Activated CD4-positive, alpha-beta T cell treated with anti-CD3 and anti-CD28 coated beads, Interleukin-2, Interleukin-4, amounts not matched to agents 100 ng/mL and 50 ng/mL, durations not matched to agents 16 hours and 8 hours (primary cell): ENCODE measurements at regions not wholly inside any gene's neighbourhood (a gene's known extent, or its start where the extent isn't known, plus 50 kb on each side); places are given as distances from the start of the nearest gene placed in this dataset.
"Not testable (repeated sequence)": the region's sequence is repeated elsewhere in the genome, so short reads cannot be mapped to it uniquely, and the experiment has no call there.

ENCODE experiments used
- DNase-seq: peaks from one replicate; pipeline ENCODE4 v3.0.0-alpha.2; 2020; ENCODE audit warnings: low spot score

DNA sequence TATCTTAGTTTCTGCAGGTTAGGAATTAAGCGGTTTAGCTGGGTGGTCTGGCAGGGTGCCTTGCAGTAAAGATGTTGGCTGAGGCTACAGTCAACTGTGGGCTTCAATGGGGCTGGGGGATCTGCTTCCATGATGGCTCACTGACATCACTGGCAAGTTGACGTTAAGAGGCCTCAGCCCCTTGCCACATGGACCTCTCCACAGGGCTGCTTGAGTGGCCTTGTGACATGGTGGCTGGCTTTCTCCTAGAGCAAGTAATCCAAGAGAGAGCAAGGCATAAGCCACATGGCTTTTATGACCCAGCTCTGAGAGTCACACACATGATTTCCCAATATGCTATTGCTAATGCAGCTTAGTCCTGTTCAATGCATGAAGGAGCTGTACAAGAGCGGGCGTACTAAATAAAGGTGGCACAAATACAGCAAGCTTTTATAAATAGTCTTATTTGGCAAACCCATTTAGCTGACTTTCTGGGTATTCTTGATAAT is 109.1 kb downstream of the SEPTIN7 start:
- DNase-seq, result no peak

DNA sequence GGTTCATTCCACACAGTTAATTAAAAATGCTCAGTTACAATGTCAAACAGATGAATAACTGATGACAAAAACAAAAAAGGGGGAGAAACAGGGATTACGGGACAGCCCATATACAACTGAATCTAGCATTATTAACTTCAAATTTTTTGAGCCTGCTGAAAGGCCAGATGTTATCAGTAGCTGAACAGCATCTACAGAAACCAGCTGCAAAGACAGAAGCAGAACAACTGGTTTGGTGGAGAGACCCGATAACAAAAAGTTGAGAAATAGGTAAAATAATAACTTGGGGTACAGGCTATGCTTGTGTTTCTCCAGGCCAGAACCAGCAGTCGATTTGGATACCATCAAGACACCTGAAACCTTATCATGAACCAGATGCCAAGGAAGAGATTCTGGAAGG is 109.8 kb downstream of the SEPTIN7 start:
- not testable (repeated sequence) for DNase-seq

DNA sequence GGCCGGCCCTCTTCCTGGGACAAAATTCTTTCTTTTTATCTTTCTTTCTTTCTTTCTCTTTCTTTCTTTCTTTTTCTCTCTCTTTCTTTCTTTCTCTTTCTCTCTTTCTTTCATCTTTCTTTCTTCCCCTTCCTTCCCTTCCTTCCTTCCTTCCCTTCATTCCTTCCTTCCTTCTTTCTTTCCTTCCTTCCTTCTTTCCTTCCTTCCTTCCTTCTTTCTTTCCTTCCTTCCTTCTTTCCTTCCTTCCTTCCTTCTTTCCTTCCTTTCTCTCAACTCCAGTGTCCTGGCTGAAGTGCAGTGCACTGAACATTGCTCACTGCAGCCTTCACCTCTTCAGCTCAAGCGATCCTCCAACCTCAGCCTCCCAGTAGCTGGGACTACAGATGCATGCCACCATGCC is 112.5 kb downstream of the SEPTIN7 start:
- not testable (repeated sequence) for DNase-seq

DNA sequence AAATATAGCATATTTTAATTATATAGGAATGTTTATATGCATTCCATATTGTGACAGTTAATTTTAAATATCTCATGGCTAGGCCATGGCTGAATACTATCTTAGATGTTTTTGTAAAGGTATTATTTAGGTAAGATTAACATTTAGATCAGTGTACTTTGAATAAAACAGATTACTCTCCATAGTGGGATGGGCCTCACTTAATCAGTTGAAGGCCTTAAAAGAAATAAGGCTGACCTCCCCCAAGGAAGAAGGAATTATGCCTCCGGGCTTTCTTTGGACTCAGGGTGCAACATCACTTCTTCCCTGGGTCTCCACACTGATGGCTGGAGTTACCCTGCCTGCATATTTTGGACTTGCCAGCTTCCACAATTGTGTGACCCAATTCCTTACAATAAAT is 113.4 kb downstream of the SEPTIN7 start:
- DNase-seq, result not testable (repeated sequence)

DNA sequence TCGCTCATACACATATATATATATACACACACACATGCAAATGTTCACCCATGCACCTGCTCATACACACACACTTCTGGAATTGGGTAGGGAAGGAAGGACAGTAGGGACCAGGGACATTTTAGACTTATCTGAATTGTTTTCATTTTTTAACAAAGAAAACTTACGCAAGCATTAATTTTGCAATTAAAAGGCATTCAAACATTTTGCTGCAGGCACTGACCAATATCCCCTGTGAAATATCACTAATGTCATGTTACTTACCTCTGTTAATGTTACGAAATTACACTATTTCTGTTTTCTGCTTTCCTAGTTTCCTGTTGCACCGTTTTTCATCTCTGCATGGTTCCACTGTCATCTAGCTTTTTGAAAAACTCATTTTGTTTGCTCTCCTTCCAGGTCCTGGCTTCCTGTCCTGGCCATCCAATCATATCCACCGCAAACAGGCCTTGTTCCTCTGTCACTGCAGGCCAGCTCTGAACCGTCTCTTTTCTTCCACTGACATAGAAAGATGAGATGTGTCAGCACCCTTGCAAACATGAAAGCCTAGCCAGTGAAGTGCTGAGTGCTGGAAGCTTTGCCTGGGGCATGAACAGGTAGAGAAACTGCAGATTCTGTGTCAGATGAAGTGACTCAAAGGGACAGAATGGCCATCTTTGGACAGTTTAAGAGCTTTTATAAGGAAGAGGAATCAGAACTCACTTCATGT is 114.5 kb downstream of the SEPTIN7 start:
- not testable (repeated sequence) for DNase-seq

DNA sequence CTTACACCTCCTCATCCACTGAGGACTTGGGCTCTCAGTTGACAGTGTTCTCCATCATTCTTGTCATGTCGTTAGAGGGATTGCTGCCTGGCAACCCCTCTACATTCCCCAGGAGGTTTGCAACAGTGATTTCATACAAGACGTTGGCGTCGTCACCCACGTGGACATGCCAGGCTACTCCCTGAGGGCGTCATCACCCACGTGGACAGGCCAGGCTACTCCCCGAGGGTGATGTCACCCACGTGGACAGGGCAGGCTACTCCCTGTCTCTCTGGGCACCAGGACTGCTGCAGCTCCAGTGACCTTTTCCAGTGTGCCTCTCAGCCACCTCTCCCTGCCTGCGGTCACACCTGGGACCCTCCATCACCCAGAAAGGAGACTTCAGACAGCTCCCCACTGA is 117.4 kb downstream of the SEPTIN7 start:
- not testable (repeated sequence) for DNase-seq

DNA sequence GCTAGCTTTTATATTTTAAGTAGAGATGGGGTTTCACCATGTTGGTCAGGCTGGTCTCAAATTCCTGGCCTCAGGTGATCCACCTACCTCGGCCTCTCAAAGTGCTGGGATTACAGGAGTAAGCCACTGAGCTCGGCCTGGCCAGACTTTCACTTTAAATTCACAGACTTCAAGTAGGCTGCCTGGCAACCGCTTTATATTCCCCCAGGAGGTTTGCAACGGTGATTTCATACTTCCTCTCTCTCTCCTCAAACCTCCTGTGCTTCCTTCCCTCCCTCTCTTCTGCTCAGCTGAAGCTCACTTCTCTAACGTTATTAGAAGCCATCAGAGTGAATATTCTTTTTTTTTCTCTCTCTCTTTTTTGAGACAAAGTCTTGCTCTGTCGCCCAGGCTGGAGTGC is 118.8 kb downstream of the SEPTIN7 start:
- not testable (repeated sequence) for DNase-seq

DNA sequence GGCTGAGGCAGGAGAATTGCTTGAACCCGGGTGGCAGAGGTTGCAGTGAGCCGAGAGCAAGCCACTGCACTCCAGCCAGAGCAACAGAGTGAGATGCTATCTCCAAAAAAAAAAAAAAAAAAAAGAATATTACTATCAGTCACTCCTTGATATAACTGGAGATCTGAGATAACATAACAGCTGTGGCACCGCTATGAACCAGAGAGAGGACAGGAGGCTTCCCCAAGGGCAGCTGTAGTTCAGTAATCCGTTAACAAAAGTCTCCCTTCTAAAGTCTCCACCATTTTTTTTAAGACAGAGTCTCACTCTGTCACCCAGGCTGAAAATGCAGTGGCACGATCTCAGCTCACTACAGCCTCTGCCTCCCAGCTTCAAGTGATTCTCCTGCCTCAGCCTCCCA is 120.5 kb downstream of the SEPTIN7 start:
- DNase-seq, result not testable (repeated sequence)

DNA sequence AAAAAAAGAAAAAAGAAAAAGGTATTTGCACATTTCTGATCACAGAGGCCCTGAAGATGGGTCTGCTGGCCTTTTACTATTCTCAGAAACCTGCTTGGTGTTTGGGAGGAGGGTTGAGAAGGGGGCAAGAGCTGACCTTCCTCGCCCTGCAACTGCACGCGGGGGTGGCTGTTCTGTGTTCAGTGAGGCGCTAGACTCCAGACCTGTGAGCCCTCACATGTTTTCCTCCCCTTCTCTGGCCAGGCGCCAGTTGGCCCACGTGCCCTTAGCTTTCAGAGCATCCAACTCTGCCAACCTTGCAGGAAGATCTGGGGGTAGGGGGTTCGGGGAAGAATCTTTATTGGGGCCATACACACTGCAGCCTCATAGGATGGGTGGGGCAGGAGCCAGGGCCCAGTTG is 123.8 kb downstream of the SEPTIN7 start:
- not testable (repeated sequence) for DNase-seq

DNA sequence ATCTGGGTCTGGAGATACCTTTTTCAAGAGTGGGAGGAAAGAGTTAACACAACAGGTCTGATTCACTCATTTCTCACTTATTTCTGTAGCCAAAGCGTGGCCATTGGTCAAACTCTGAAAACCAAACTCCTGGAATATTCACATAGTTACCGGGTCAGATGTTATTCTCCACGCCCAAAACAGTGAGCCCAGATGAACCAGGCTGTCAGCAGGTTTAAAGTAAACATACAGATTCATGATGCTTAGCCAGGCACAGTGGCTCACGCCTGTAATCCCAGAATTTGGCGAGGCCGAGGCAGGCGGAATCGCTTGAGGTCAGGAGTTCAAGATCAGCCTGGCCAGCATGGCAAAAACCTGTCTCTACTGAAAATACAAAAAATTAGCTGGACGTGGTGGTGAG is 126.1 kb downstream of the SEPTIN7 start:
- DNase-seq, result not testable (repeated sequence)

DNA sequence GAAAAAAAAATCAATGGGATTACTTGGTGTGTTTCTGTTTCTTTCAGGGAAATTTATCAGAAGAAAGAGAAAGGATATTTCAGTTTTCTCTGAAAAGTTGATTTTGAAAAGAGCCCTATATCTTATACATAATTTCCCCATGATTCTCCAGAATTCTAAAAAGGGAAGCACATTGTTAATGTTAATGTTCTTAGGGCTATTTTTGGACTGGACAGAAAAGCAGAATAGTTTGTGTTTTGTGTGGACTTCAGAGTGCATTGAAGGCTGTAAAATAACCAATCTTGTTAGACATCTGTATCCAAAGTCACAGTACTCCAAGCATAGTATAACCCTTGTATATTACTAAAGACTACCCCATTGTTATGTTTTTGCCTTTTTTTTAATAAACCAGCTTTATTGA is 130.3 kb downstream of the SEPTIN7 start:
- DNase-seq, result not testable (repeated sequence)

DNA sequence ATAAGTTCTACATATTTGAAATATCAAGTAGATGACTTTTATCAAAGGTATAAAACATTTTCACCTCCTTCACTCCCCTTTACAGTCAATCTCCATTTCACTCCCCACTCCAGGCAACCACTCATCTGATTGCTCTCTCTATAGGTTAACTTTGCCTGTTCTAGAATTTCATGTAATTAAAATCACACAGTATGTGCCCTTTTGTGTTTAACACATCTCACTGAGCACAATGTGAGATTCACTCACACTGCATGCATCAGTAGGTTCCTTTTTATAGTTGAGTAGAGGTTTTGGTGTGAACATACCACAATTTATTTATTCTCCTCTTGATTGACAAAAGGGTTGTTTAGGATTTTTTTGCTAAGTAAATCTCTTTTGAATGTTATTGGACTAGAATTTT is 130.7 kb downstream of the SEPTIN7 start:
- DNase-seq, result not testable (repeated sequence)

DNA sequence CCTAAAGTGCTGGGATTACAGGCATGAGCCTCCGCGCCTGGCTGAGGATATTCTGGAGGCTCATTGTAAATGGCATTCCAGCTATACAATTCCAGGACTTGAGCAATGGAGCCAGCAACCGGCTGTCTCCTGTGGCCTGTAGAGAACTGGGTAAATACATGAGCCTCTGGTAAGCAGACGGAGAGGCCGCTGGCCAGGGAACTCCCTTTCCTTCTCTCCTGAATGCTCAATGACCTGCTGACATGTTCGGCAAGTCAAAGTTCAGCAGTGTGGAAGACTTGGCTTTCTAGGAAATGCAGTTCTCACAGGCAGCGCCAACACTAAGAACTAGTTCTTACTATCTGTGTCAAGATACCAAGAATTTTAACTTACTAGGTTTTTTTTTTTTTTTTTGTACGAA is 139.8 kb downstream of the SEPTIN7 start:
- not testable (repeated sequence) for DNase-seq

DNA sequence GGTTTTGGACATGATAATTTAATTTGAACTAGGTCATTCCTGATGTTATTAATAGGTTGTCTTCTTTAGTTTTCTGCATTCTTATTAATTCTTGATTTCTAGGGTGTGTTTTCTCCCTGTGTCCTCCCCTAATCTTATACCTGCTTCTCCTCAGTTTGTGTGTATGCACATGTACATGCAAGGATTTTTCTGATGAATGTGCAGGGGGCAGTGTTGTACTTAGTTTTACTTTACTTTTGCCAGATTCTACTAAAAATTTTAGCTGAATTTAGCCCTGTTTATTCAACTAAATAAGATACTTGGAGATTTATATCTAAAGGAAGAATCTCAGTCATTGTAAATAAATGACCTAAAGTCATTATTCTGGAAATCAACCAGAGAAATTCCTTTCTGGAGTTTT is 144.8 kb downstream of the SEPTIN7 start:
- DNase-seq, result not testable (repeated sequence)

DNA sequence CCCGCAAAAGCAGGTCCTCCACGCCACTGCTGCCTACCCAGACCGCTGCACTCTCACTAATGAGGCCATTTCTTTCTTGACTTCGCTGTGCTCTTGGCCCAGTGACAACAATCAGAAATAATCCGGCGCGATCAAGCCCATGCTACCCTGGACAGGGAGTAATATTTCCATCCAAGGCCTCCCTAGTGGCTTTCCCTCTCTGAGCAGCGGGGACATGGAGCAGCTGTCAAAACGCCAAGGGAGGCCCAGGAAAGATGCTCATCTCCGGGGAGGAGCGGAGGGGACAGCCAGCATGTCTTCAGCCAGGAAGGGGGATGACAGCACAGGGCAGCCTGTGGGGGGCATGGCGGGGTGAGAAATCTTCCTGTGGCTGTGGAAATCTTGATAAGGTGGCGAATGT is 154.9 kb downstream of the SEPTIN7 start:
- DNase-seq, result not testable (repeated sequence)

DNA sequence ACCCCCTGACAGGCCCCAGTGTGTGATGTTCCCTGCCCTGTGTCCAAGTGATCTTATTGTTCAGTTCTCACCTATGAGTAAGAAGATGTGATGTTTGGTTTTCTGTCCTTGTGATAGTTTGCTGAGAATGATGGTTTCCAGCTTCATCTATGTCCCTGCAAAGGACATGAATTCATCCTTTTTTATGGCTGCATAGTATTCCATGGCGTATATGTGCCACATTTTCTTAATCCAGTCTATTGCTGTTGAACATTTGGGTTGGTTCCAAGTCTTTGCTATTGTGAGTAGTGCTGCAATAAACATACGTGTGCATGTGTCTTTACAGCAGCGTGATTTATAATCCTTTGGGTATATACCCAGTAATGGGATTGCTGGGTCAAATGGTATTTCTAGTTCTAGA is 156.1 kb downstream of the SEPTIN7 start:
- DNase-seq, result not testable (repeated sequence)

DNA sequence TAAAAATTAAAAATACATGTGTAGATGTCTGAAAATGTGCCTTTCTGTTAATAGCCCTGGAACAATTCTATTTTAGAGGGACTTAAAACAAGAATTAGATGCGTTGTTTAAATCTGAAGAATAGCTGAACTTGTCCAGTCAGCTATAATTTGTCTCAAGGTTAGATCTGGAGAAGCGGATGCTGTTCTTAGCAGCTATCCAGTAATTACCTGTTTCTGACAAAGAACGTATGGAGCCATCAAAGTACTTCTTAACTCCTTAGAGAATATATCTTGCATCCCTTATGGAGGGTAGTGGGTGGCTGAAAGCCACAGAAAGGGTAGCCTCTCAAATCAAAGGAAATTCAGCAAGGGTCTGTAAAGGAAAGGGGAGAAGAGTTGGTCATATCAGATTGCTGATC is 160.4 kb downstream of the SEPTIN7 start:
- DNase-seq, result not testable (repeated sequence)

DNA sequence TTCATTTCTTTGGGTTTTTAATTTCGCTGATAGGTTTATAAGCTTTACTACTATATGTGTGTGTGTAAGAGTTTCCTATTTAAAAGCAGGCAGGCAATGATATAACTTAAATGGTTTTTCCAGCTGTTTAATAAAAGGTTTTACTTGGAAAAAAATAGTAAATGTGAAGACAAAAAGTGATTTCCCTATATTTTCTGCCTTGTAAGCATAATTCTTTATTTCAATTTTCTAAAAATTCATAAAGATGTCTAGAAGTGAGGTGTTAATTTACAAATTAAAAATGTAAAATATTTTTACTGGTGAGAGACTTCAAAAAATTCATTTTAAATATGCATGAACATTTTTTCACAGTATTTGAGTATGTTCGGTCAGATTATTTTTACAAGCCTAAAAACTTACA is 161.8 kb downstream of the SEPTIN7 start:
- not testable (repeated sequence) for DNase-seq

DNA sequence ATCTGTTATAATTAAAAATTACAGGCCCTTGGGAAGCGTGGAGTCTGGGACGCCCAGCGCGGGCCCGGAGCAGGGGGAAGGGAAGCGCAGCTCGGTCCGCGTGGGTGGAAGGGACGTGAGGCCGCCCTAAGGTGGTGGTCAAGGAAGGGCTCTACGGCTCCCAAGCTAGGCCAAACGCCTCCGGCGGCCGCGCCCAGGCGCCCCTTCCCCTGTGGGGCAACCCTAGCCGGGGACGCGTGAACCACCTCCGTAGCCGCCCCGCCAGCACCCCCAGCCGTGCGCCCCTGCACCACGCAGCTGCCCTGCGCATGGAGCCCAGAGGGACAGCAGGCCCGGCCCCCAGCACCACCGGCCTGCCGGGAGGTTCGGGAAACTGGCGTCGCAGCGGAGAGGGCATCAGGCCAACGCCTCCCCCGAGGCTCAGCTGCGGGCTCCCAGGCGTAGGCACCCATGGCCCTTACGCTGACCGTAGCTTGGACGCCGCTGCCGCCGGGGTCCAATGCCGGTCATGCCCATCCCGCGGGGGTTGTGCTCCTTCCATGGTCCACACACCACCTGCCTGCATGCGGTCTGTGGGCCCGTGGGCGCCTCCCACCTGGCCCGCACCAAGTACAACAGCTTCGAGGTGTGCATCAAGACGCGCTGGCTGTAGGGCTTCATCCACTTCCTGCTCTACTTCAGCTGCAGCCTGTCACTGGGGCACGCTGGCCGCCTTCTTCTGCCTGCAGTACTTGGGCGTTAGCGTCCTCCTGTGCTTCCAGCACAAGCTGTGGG is 166.7 kb downstream of the SEPTIN7 start:
- DNase-seq, result no peak

DNA sequence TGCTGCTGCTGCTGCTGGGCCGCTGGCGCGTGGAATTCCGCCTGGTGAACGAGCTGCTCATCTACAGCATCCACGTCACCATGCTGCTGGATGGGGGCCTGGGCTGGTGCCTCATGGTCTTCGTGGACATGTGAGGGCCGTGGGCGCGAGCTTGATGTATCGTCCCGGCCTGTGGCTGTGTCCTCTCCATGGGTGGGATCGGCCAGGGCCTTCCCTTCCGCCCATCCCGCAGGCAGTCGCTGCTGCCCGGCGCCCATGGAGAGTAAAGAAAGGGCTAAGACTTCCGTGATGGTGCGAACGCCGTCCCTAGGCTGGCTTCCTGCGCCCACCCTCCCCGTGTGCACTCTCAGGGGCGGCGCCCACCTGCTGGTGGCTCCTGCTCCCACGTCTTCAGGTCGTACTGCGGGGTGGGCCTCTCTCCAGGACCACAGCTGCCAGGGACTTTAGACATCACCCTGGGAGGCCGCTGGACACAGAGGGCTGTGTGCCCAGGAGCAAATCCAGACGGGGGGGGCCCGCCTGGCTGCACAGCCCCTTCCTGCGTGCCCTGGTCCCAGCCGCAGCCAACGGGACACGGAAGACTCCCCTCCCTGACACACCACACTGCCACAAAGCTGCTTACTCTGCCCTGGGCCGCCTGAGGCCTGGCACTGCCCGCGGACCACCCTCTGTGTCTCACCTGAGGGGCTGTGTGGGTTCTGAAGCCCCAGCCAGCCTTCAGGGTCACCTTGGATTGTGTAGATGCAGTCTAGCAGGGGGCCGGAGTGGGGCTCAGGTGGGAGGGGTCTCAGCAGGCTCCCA is 167.5 kb downstream of the SEPTIN7 start:
- DNase-seq, result no peak

DNA sequence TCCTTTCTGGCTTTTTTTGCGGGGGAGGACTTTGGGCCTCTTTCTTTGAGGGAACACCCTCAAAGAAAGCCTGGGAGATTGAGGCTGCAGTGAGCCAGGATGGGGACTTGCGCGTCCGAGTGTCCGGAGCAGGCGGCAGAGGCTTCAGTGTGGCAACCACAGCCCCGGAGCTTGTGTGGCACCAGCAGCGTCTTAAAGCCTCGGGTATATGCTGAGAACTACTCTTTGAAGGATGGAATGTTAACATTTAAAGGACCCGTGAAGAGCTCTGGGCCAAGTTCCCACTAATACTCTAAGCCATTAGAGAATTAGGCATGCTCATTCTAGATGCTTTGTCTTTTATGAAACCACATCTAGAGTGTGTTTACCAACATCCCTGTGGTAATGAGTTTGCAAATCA is 168.2 kb downstream of the SEPTIN7 start:
- DNase-seq, result no peak

DNA sequence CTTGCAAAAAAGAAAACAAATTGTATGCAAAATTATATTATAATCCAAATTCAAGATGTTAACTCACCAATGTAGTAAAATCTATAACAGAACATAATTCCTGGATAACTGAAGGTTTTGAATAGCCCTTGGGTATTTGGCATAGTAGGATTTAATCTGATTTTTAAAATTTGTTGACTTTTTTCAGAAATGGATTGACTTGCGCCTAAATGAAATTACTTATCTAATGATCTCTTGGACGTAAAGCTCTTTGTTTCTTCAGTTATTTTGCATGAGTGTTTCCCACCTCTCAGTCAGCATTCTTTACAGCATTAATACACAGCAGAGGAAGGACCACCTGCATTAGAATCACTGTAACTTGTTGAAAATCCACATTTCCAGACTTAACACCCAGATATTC is 169.6 kb downstream of the SEPTIN7 start:
- DNase-seq, result no peak
